22Rv1 (cell line): ENCODE measurements at regions not wholly inside any gene's neighbourhood (a gene's known extent, or its start where the extent isn't known, plus 50 kb on each side); places are given as distances from the start of the nearest gene placed in this dataset.

Experiments
- H3K27ac ChIP-seq: fragments of 450-650 bp; 2 replicates; pipeline ENCODE4 v1.5.1; 2017
- CTCF ChIP-seq: fragments of 450-650 bp; IDR thresholded peaks from 2 replicates; pipeline ENCODE4 v1.5.1; 2017; ENCODE audit warnings: mild to moderate bottlenecking
- ZFX ChIP-seq: fragments of 450-650 bp; IDR thresholded peaks from 2 replicates; pipeline ENCODE4 v1.6.1; 2017; ENCODE audit warnings: antibody characterized with exemption, borderline replicate concordance

- no peak for TF ChIP-seq CTCF
- TF ChIP-seq ZFX, result no peak
- H3K27ac ChIP-seq, result no peak overlapping the region
Measured at GRCh38 chr2:53543083-53543482, 224.5 kb upstream of the CHAC2 start.

- TF ChIP-seq ZFX, result no peak
- no peak for TF ChIP-seq CTCF
- no peak overlapping the region for H3K27ac ChIP-seq
Measured at GRCh38 chr2:53536583-53537361, 230.8 kb upstream of the CHAC2 start.

- H3K27ac ChIP-seq, result no peak overlapping the region
- TF ChIP-seq ZFX (no peak), CTCF (no peak)
Measured at GRCh38 chr2:53535234-53535840, 232.3 kb upstream of the CHAC2 start.

- TF ChIP-seq CTCF (no peak), ZFX (no peak)
- H3K27ac ChIP-seq, result no peak overlapping the region
Measured at GRCh38 chr2:53530126-53530525, 237.5 kb upstream of the CHAC2 start.

- TF ChIP-seq ZFX (no peak), CTCF (no peak)
- no peak overlapping the region for H3K27ac ChIP-seq
Measured at GRCh38 chr2:53527056-53527455, 240.5 kb upstream of the CHAC2 start.

GRCh38 chr2:53519918-53520841, 247.4 kb upstream of the CHAC2 start:
- TF ChIP-seq ZFX (no peak), CTCF (no peak)
- H3K27ac ChIP-seq, result no peak overlapping the region
